ENCODE measurements at regions not wholly inside any gene's neighbourhood (a gene's known extent, or its start where the extent isn't known, plus 50 kb on each side); places are given as distances from the start of the nearest gene placed in this dataset.

DNA sequence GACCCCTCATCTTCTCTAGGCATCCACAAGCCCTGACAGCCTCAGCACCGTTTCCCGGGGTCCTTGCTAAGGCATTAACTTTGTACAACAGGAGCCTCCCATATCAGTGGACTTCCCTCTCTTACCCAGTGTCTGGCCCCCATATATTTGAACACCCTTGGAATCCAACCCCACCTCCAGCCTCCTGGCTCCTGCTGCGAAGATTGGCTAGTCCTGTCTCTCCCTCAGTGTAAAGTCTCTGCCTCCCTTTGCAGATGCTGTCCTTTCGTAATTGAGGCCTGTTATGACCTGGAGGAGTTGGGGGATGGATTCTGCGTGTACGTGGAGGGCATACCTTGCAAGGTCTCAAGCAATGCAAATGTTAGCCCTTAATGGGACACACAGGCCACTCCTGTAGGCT lies 413.7 kb downstream of the IRS2 start:
- TF ChIP-seq, protein P1, sequence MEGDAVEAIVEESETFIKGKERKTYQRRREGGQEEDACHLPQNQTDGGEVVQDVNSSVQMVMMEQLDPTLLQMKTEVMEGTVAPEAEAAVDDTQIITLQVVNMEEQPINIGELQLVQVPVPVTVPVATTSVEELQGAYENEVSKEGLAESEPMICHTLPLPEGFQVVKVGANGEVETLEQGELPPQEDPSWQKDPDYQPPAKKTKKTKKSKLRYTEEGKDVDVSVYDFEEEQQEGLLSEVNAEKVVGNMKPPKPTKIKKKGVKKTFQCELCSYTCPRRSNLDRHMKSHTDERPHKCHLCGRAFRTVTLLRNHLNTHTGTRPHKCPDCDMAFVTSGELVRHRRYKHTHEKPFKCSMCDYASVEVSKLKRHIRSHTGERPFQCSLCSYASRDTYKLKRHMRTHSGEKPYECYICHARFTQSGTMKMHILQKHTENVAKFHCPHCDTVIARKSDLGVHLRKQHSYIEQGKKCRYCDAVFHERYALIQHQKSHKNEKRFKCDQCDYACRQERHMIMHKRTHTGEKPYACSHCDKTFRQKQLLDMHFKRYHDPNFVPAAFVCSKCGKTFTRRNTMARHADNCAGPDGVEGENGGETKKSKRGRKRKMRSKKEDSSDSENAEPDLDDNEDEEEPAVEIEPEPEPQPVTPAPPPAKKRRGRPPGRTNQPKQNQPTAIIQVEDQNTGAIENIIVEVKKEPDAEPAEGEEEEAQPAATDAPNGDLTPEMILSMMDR (conservative IDR thresholded peaks at IDR 0.05; ENCODE audit: low read depth, low read length), result no peak
- no peak for TF ChIP-seq EZH2phosphoT487 (IDR thresholded peaks at IDR 0.05; ENCODE audit: borderline replicate concordance, low read length)

Data from PC-3 (cell line).